Mesenchymal stem cell (in vitro differentiated cells and primary cell): ENCODE measurements at regions not wholly inside any gene's neighbourhood (a gene's known extent, or its start where the extent isn't known, plus 50 kb on each side); places are given as distances from the start of the nearest gene placed in this dataset.
A peak's percentile ranks its signal among the peaks of the same experiment; 100 is the strongest.

Experiments used
- DNase-seq: peaks from one replicate; pipeline ENCODE4 v3.0.0-alpha.2; 2013
- H2AFZ ChIP-seq: one replicate; pipeline ENCODE4 v1.6.1; 2013; ENCODE audit warnings: low read depth, mild to moderate bottlenecking, control low read depth, inconsistent platforms, low read length, moderate library complexity
- H2AK5ac ChIP-seq: 2 replicates; pipeline ENCODE4 v1.6.1; 2013; ENCODE audit warnings: low read length, moderate library complexity, mild to moderate bottlenecking, inconsistent platforms; ENCODE audit not compliant: severe bottlenecking
- H2BK120ac ChIP-seq: one replicate; pipeline ENCODE4 v1.6.1; 2013; ENCODE audit warnings: low read depth, mild to moderate bottlenecking, inconsistent platforms, low read length, moderate library complexity
- H2BK12ac ChIP-seq, 2 experiments: one replicate each; pipeline ENCODE4 v1.6.1; 2013; ENCODE audit warnings: inconsistent platforms in 2 of 2, low read length in 2 of 2, mild to moderate bottlenecking in 2 of 2, moderate library complexity in 2 of 2, control low read depth in 1 of 2
- H2BK15ac ChIP-seq: one replicate; pipeline ENCODE4 v1.6.1; 2013; ENCODE audit warnings: mild to moderate bottlenecking, low read depth, inconsistent platforms; ENCODE audit not compliant: poor library complexity, severe bottlenecking
- H2BK5ac ChIP-seq: 2 replicates; pipeline ENCODE4 v1.6.1; 2013; ENCODE audit warnings: low read depth, mild to moderate bottlenecking, low read length, control low read depth, inconsistent platforms; ENCODE audit not compliant: poor library complexity, severe bottlenecking
- H3K14ac ChIP-seq, 2 experiments: one replicate each; pipeline ENCODE4 v1.6.1; 2013; ENCODE audit warnings: inconsistent platforms in 2 of 2, low read length in 2 of 2, control low read depth in 1 of 2, mild to moderate bottlenecking in 1 of 2, moderate library complexity in 1 of 2
- H3K18ac ChIP-seq, 2 experiments: one replicate each; pipeline ENCODE4 v1.6.1; 2013; ENCODE audit warnings: inconsistent platforms in 2 of 2, low read length in 2 of 2, control low read depth in 1 of 2, low read depth in 1 of 2, mild to moderate bottlenecking in 1 of 2
- H3K23ac ChIP-seq, 2 experiments: one replicate each; pipeline ENCODE4 v1.6.1; 2013; ENCODE audit warnings: inconsistent platforms in 2 of 2, low read length in 2 of 2, mild to moderate bottlenecking in 2 of 2, moderate library complexity in 2 of 2, control low read depth in 1 of 2
- H3K27ac ChIP-seq: 2 replicates; pipeline ENCODE4 v1.5.1; 2013; ENCODE audit warnings: mild to moderate bottlenecking, moderate library complexity, low read length, control low read depth, inconsistent platforms; ENCODE audit not compliant: poor library complexity, severe bottlenecking
- H3K27me3 ChIP-seq, 2 experiments: 2 replicates each; pipeline versions ENCODE4 v1.6.1 to v1.7.0; 2013; ENCODE audit warnings: low read length in 2 of 2, mild to moderate bottlenecking in 2 of 2, moderate library complexity in 2 of 2, control low read depth in 1 of 2, inconsistent platforms in 1 of 2; ENCODE audit not compliant: control insufficient read depth in 1 of 2, insufficient read depth in 1 of 2
- H3K36me3 ChIP-seq, 2 experiments: 2 replicates each; pipeline versions ENCODE4 v1.6.1 to v1.7.0; 2013; ENCODE audit warnings: low read length in 2 of 2, control low read depth in 1 of 2, inconsistent platforms in 1 of 2, low read depth in 1 of 2, mild to moderate bottlenecking in 1 of 2; ENCODE audit not compliant: insufficient read depth in 2 of 2, control insufficient read depth in 1 of 2
- H3K4ac ChIP-seq, 2 experiments: one replicate each; pipeline ENCODE4 v1.6.1; 2013; ENCODE audit warnings: inconsistent platforms in 2 of 2, low read length in 2 of 2, mild to moderate bottlenecking in 2 of 2, moderate library complexity in 2 of 2, control low read depth in 1 of 2, low read depth in 1 of 2
- H3K4me1 ChIP-seq: 2 replicates; pipeline ENCODE4 v1.6.1; 2013; ENCODE audit warnings: low read depth, low read length, control low read depth; ENCODE audit not compliant: control insufficient read depth, insufficient read depth
- H3K4me2 ChIP-seq: 2 replicates; pipeline ENCODE4 v1.6.1; 2013; ENCODE audit warnings: low read length, mild to moderate bottlenecking, inconsistent platforms; ENCODE audit not compliant: poor library complexity, severe bottlenecking
- H3K4me3 ChIP-seq, 2 experiments: 2 replicates each; pipeline versions ENCODE4 v1.5.1 to v1.7.0; 2013; ENCODE audit warnings: low read length in 2 of 2, mild to moderate bottlenecking in 2 of 2, control low read depth in 1 of 2, low read depth in 1 of 2; ENCODE audit not compliant: insufficient read depth in 1 of 2
- H3K79me1 ChIP-seq: replicated peaks from 2 replicates; pipeline ENCODE4 v1.6.1; 2013; ENCODE audit warnings: mild to moderate bottlenecking, control low read depth, low read length, inconsistent platforms; ENCODE audit not compliant: poor library complexity, severe bottlenecking
- H3K9ac ChIP-seq: 2 replicates; pipeline ENCODE4 v1.7.0; 2013; ENCODE audit warnings: mild to moderate bottlenecking, low read length, moderate library complexity
- H3K9me3 ChIP-seq: 2 replicates; pipeline ENCODE4 v1.7.0; 2013; ENCODE audit warnings: mild to moderate bottlenecking, low read length; ENCODE audit not compliant: control insufficient read depth
- H4K8ac ChIP-seq: one replicate; pipeline ENCODE4 v1.6.1; 2013; ENCODE audit warnings: inconsistent platforms, mild to moderate bottlenecking, low read length, moderate library complexity
- H4K91ac ChIP-seq: one replicate; pipeline ENCODE4 v1.6.1; 2013; ENCODE audit warnings: mild to moderate bottlenecking, low read length, inconsistent platforms
- WGBS: methylation state at CpG from one replicate; pipeline ENCODE4 v1.1.7; 2013; ENCODE audit warnings: mixed read lengths; 5-methylcytosine and 5-hydroxymethylcytosine counted together

GRCh38 chr14:58801086-58801485 is 163.3 kb downstream of the DACT1 start:
- Histone ChIP-seq H3K9ac (no peak overlapping the region), H3K27ac (no peak overlapping the region), H3K4me1 (no peaks in the 10 kb centered on the region), H3K4me2 (no peak overlapping the region), H3K4me3 (no peak overlapping the region), H2AK5ac (no peak overlapping the region), H2BK12ac (no peak overlapping the region), H2BK120ac (no peak overlapping the region), H3K23ac (no peak overlapping the region), H2AFZ (no peak overlapping the region), H3K79me1 (no peaks in the 10 kb centered on the region), H4K8ac (no peak overlapping the region), H3K36me3 (no peaks in the 10 kb centered on the region), H3K27me3 (peaks cover 0 to 16% of the 10 kb centered on the region in 2 experiments), H3K9me3 (no peaks in the 10 kb centered on the region), H3K14ac (no peak overlapping the region), H4K91ac (no peak overlapping the region), H2BK15ac (no peak overlapping the region), H3K18ac (no peak overlapping the region), H2BK5ac (no peak overlapping the region), H3K4ac (no peak overlapping the region)
- DNase-seq, result no peak

DNA sequence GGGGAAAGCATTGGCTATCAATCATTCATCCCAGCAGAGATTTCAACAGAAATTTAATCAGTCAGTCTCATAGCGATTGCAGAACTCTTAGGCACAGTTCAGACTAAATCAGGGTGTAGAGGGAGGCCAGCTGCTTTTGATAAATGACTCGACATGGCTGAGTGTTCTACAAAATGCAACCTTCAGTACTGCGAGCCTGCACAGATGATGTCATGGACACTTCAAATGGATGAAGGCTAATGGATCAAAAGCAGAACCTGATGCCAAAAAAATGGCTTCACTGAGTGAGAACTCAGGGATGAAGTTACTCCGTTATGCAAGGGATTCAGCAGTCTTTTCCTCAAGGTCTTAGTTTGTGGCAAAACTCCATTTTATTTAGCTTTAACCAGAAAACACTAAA is 167.3 kb downstream of the DACT1 start:
- peak; percentile 35 for DNase-seq
- Histone ChIP-seq H3K79me1 (no peaks in the 10 kb centered on the region), H2AFZ (no peak overlapping the region), H3K23ac (no peak overlapping the region), H4K91ac (no peak overlapping the region), H3K27me3 (peaks cover 0 to 5% of the 10 kb centered on the region in 2 experiments), H3K27ac (no peak overlapping the region), H3K4me1 (no peaks in the 10 kb centered on the region), H2BK120ac (no peak overlapping the region), H3K36me3 (no peaks in the 10 kb centered on the region), H3K14ac (no peak overlapping the region), H2BK12ac (no peak overlapping the region), H3K4ac (no peak overlapping the region), H3K4me3 (no peak overlapping the region), H3K9me3 (no peaks in the 10 kb centered on the region), H2AK5ac (no peak overlapping the region), H2BK5ac (no peak overlapping the region), H3K9ac (no peak overlapping the region), H2BK15ac (no peak overlapping the region), H4K8ac (no peak overlapping the region), H3K18ac (no peak overlapping the region), H3K4me2 (no peak overlapping the region)
- 81% methylated on average over 4 of the region's 4 CpGs for WGBS

DNA sequence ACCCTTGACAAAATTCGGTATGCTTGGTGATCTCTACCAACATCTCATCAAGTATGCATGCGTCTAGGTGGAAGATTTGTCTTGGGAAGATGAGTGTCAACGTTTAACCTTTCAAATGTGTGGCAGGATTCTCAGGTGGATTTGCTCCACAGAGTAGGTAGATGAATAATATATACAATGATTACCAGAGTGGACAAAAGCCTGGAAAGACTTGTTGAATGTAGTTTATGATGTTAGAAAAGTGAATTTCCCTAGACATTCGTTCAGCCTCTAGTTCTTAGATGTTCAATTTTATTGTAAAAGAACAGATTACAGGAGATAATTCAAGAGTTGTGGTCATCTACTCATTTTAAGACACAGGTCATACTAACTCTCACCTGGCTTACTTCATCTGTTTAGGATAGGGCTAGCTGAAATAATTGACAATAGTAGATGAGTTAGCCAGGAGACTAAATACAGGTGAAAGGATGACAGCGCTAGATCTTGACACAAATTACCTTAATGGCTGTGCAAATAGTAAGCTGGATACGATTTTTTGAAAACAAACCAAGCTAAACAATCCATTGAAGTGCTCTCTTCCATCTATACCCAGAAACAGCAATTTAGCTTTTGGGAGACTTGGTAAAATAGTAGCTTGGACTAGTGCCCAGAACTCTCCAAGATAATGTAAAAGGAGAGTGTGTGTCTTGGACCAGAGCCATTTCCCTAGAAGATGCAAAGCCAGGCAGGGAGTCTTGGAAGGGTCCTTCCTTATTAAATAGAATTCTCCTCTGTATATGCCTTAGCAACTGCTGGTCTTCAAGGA is 168.0 kb downstream of the DACT1 start:
- Histone ChIP-seq H2BK5ac (no peak overlapping the region), H3K79me1 (no peaks in the 10 kb centered on the region), H3K4me1 (no peaks in the 10 kb centered on the region), H2BK15ac (no peak overlapping the region), H3K18ac (no peak overlapping the region), H3K14ac (no peak overlapping the region), H3K27me3 (peaks cover 0 to 5% of the 10 kb centered on the region in 2 experiments), H3K4me2 (no peak overlapping the region), H2AK5ac (no peak overlapping the region), H2AFZ (no peak overlapping the region), H3K4me3 (no peak overlapping the region), H2BK120ac (no peak overlapping the region), H4K8ac (no peak overlapping the region), H3K9me3 (no peaks in the 10 kb centered on the region), H3K9ac (no peak overlapping the region), H3K23ac (no peak overlapping the region), H2BK12ac (no peak overlapping the region), H3K36me3 (no peaks in the 10 kb centered on the region), H4K91ac (no peak overlapping the region), H3K27ac (no peak overlapping the region), H3K4ac (peak overlapping the region in 1 of 2 experiments; percentile 61)
- 77% methylated on average over 4 of the region's 6 CpGs for WGBS
- peak; percentile 35 for DNase-seq

GRCh38 chr14:58807191-58807590 is 169.4 kb downstream of the DACT1 start:
- H2BK12ac ChIP-seq, result no peak overlapping the region
- H3K4me1 ChIP-seq, result peaks cover 1% of the 10 kb centered on the region
- no peak overlapping the region for H4K91ac ChIP-seq
- no peak overlapping the region for H2BK120ac ChIP-seq
- peaks cover 0 to 11% of the 10 kb centered on the region in 2 experiments for H3K27me3 ChIP-seq
- no peak overlapping the region for H3K23ac ChIP-seq
- H3K4me3 ChIP-seq, result no peak overlapping the region
- no peak overlapping the region for H3K4me2 ChIP-seq
- H3K4ac ChIP-seq, result no peak overlapping the region
- H3K14ac ChIP-seq, result no peak overlapping the region
- H3K79me1 ChIP-seq, result no peaks in the 10 kb centered on the region
- H2BK15ac ChIP-seq, result no peak overlapping the region
- no peak overlapping the region for H3K18ac ChIP-seq
- H2AFZ ChIP-seq, result no peak overlapping the region
- no peak overlapping the region for H2AK5ac ChIP-seq
- H4K8ac ChIP-seq, result no peak overlapping the region
- no peak overlapping the region for H3K9ac ChIP-seq
- H3K27ac ChIP-seq, result no peak overlapping the region
- no peaks in the 10 kb centered on the region for H3K9me3 ChIP-seq
- no peak overlapping the region for H2BK5ac ChIP-seq
- peak; percentile 30 for DNase-seq
- H3K36me3 ChIP-seq, result no peaks in the 10 kb centered on the region
